ENCODE measurements at regions not wholly inside any gene's neighbourhood (a gene's known extent, or its start where the extent isn't known, plus 50 kb on each side); places are given as distances from the start of the nearest gene placed in this dataset.
A peak's percentile ranks its signal among the peaks of the same experiment; 100 is the strongest.
"Not testable (repeated sequence)": the region's sequence is repeated elsewhere in the genome, so short reads cannot be mapped to it uniquely, and the experiment has no call there.

DNA sequence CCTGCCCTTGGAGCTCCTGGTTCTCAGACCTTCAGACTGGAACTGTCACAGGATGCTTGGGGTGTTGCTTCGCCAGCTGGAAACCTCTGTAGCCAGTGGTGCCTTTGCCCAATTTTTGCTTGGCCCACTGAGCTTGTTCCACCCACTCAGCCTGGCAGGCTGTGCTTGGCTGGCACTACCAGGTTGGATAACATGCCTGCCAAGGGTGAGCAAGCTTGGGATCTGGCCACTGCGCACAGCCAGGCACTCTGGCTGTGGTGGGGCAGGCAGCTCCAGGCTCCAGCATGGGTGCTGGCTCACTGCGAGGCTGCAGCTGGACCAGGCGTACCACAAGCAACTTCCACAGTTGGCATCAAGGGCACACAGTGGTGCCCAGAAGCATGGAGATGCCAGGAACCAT lies 967.8 kb upstream of the NCAM2 start:
- DNase-seq (ENCODE audit: low read depth), result no peak
- Histone ChIP-seq H3K4me3 (ENCODE audit: low read depth, low read length) (no peak overlapping the region), H3K36me3 (ENCODE audit: control insufficient read depth, insufficient read depth, low read length) (no peaks in the 10 kb centered on the region), H3K27me3 (ENCODE audit: control insufficient read depth, insufficient read depth, low read length) (no peaks in the 10 kb centered on the region)
- TF ChIP-seq, protein P1, sequence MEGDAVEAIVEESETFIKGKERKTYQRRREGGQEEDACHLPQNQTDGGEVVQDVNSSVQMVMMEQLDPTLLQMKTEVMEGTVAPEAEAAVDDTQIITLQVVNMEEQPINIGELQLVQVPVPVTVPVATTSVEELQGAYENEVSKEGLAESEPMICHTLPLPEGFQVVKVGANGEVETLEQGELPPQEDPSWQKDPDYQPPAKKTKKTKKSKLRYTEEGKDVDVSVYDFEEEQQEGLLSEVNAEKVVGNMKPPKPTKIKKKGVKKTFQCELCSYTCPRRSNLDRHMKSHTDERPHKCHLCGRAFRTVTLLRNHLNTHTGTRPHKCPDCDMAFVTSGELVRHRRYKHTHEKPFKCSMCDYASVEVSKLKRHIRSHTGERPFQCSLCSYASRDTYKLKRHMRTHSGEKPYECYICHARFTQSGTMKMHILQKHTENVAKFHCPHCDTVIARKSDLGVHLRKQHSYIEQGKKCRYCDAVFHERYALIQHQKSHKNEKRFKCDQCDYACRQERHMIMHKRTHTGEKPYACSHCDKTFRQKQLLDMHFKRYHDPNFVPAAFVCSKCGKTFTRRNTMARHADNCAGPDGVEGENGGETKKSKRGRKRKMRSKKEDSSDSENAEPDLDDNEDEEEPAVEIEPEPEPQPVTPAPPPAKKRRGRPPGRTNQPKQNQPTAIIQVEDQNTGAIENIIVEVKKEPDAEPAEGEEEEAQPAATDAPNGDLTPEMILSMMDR (IDR thresholded peaks at IDR 0.05; ENCODE audit: insufficient read depth, low read length, poor library complexity, severe bottlenecking), result no peak

DNA sequence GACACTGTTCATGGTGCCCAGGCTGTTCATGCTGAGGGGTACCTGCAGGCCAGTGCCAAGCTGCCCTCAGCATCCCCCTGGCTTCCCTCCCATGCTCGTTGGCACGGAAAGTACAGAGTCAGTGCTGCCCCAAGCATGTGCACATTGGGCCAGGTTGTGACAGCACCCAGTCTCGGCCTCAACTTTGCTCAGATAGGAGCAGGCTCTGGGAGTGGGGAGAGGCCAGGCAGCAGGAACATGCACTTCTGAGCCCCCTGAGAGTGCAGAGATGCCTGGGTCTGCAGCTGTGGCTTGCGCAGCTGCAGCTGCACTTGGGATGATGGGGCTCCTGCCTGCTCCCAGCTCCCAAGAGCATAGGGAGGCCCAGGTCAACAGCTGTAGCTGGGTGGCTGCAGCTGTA lies 966.4 kb upstream of the NCAM2 start:
- no peak for DNase-seq (ENCODE audit: low read depth)
- Histone ChIP-seq H3K4me3 (ENCODE audit: low read depth, low read length) (no peak overlapping the region), H3K27me3 (ENCODE audit: control insufficient read depth, insufficient read depth, low read length) (no peaks in the 10 kb centered on the region), H3K36me3 (ENCODE audit: control insufficient read depth, insufficient read depth, low read length) (no peaks in the 10 kb centered on the region)
- TF ChIP-seq, protein P1 (IDR thresholded peaks at IDR 0.05; ENCODE audit: insufficient read depth, low read length, poor library complexity, severe bottlenecking), result no peak

DNA sequence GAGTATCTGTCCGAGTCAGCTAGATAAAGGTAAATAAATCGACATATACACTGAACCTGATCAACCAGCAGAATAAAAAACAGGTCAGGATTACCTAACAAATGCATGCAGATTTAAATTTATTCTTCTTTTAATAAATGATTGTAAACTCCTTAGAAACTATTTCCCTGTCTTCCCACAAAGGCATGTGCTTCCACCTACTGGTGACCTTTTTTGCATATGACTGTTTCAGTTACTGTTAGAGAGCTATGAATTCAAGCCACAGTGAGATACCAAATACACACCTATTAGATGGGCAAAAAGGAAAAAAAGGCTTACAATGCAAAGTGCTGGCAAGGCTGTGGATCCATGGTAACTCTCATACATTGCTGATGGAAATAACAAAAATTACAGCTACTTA lies 957.4 kb upstream of the NCAM2 start:
- H3K27me3 ChIP-seq (ENCODE audit: control insufficient read depth, insufficient read depth, low read length), result no peaks in the 10 kb centered on the region
- TF ChIP-seq, protein P1 (IDR thresholded peaks at IDR 0.05; ENCODE audit: insufficient read depth, low read length, poor library complexity, severe bottlenecking), result peak; percentile 9
- H3K36me3 ChIP-seq (ENCODE audit: control insufficient read depth, insufficient read depth, low read length), result no peaks in the 10 kb centered on the region
- DNase-seq (ENCODE audit: low read depth), result no peak
- H3K4me3 ChIP-seq (ENCODE audit: low read depth, low read length), result no peak overlapping the region

DNA sequence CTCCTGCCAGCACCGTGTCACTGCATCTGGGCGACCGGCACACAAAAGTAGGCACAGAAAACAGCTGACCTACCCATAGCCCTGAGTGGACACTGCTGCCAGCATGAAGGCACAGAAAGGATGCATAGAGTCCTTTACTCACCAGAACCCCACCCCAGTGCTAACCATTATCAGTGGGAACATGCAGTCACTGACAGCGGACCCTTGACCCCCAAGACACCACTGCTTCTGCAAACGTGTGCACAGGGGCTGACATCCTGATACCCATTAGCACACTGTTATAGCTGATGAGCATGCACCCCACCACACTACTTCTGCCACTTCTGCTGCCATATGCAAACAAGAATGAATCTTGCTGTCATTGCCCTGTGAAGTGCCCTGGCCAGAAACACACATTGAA lies 953.0 kb upstream of the NCAM2 start:
- DNase-seq (ENCODE audit: low read depth), result no peak
- TF ChIP-seq, protein P1 (IDR thresholded peaks at IDR 0.05; ENCODE audit: insufficient read depth, low read length, poor library complexity, severe bottlenecking), result no peak
- no peaks in the 10 kb centered on the region for H3K27me3 ChIP-seq (ENCODE audit: control insufficient read depth, insufficient read depth, low read length)
- no peak overlapping the region for H3K4me3 ChIP-seq (ENCODE audit: low read depth, low read length)
- no peaks in the 10 kb centered on the region for H3K36me3 ChIP-seq (ENCODE audit: control insufficient read depth, insufficient read depth, low read length)

DNA sequence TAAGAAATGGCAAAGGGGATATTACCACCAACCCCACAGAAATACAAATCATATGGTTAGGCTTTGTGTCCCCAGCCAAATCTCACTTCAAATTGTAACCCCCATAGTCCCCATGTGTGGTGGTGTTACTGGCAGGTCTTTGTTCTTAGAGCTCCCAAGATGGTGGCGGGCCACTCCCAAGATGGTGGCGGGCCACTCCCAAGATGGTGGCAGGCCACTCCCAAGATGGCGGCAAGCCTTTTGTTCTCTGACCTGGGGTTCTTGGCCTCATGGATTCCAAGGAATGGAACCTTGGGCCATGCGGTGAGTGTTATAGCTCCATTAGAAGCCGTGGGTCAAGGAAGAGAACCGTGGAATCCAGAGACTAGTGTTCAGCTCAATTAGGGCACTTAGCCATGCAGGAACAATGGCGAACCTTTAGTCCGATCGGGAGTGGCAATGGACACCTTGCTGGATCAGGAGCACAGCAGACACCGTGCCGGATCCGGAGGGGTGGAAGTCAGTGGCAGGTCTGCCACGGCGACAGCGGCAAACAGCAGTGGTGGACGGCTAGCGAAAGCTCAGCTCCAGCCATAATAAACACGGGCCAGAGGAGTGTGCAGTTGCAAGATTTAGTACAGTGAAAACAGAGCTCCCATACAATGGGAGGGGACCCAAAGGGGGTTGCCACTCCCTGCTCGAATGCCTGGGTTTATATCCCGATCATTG lies 949.9 kb upstream of the NCAM2 start:
- H3K27me3 ChIP-seq (ENCODE audit: control insufficient read depth, insufficient read depth, low read length); H3K36me3 ChIP-seq (ENCODE audit: control insufficient read depth, insufficient read depth, low read length); H3K4me3 ChIP-seq (ENCODE audit: low read depth, low read length); DNase-seq (ENCODE audit: low read depth): not testable (repeated sequence)

DNA sequence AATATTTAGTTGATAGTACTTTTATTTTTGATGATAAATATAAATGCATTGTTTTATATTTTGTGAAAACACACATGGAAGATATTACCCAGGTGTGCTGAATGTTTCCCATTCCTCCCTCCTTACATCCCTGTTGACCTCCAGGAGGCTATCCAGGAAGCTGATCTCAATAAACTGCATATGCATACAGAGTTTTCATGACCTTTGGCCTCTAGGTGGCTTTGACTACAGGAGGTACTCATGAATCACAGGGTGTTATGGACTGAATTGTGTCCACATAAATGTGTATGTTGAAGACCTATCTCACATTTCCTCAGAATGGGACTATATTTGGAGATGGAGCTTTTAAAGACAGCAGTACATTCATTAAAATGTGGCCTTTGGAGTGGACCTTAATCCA lies 914.9 kb upstream of the NCAM2 start:
- H3K27me3 ChIP-seq (ENCODE audit: control insufficient read depth, insufficient read depth, low read length), result no peaks in the 10 kb centered on the region
- no peaks in the 10 kb centered on the region for H3K36me3 ChIP-seq (ENCODE audit: control insufficient read depth, insufficient read depth, low read length)
- TF ChIP-seq, protein P1 (IDR thresholded peaks at IDR 0.05; ENCODE audit: insufficient read depth, low read length, poor library complexity, severe bottlenecking), result no peak
- DNase-seq (ENCODE audit: low read depth), result no peak
- no peak overlapping the region for H3K4me3 ChIP-seq (ENCODE audit: low read depth, low read length)
